GM12878 (cell line): ENCODE measurements at regions not wholly inside any gene's neighbourhood (a gene's known extent, or its start where the extent isn't known, plus 50 kb on each side); places are given as distances from the start of the nearest gene placed in this dataset.

ENCODE experiments used
- ATAC-seq: fragments of 200-7000 bp; cut with Tn5 transposase; 3 replicates; pipeline ENCODE4 v1.9.1; 2020; ENCODE audit warnings: mild to moderate bottlenecking, moderate library complexity
- BruUV-seq: library from RNA; stranded (reverse); fragments of 400-500 nt; replicated peaks from 2 replicates; lab custom pipeline; 2021; lab: Mats Ljungman, UMichigan
- CTCF ChIA-PET: fragments of 300-600 bp; sonication (Branson Sonifier 250); formaldehyde crosslinking; extraction: SDS; loops from one replicate; lab custom pipeline; 2021; ENCODE audit warnings: inconsistent platforms; lab: Yijun Ruan, JAX
- POLR2A ChIA-PET: fragments of 350-600 bp; formaldehyde crosslinking; extraction: SDS; loops from one replicate; lab custom pipeline; 2021; ENCODE audit warnings: inconsistent platforms; lab: Charles Lee
- RAD21 ChIA-PET: fragments of 300-600 bp; sonication (Branson Sonifier 250); formaldehyde crosslinking; loops from one replicate; lab custom pipeline; 2023; ENCODE audit warnings: antibody characterized with exemption; ENCODE audit not compliant: unreplicated experiment; lab: Charles Lee
- SMC1A ChIA-PET: fragments of 300-600 bp; sonication (Branson Sonifier 250); formaldehyde crosslinking; loops from one replicate; lab custom pipeline; 2023; ENCODE audit not compliant: unreplicated experiment, uncharacterized antibody; lab: Charles Lee
- DNase-seq: peaks from one replicate; pipeline ENCODE4 v3.0.0-alpha.2; 2011; ENCODE audit warnings: low read depth, low spot score
- FAIRE-seq: peaks from 3 replicates; lab custom pipeline; 2011; peaks lifted over from hg19 to GRCh38; lab: Jason Lieb, UNC
- H2AFZ ChIP-seq: 2 replicates; pipeline ENCODE4 v1.6.0; 2011; ENCODE audit warnings: low read depth, low read length, control low read depth; ENCODE audit not compliant: control insufficient read depth
- H3K27ac ChIP-seq: 2 replicates; pipeline ENCODE4 v1.5.1; 2011; ENCODE audit warnings: control low read depth; ENCODE audit not compliant: control insufficient read depth, insufficient read depth
- H3K27me3 ChIP-seq, 2 experiments: replicated peaks in 1 of 2; 2 replicates each; pipeline versions ENCODE4 v1.6.0 to v1.6.1; 2011; ENCODE audit warnings: low read length in 1 of 2; ENCODE audit not compliant: control insufficient read depth in 2 of 2, insufficient read depth in 2 of 2
- H3K36me3 ChIP-seq, 2 experiments: 2 replicates each; pipeline ENCODE4 v1.5.1; 2011; ENCODE audit warnings: low read length in 1 of 2; ENCODE audit not compliant: control insufficient read depth in 2 of 2, insufficient read depth in 2 of 2
- H3K4me1 ChIP-seq: 2 replicates; pipeline ENCODE4 v1.6.1; 2011; ENCODE audit warnings: mild to moderate bottlenecking, low read length, moderate library complexity, mixed read lengths; ENCODE audit not compliant: control insufficient read depth, insufficient read depth
- H3K4me2 ChIP-seq: 2 replicates; pipeline ENCODE4 v1.6.0; 2011; ENCODE audit warnings: control low read depth; ENCODE audit not compliant: control insufficient read depth, insufficient read depth
- H3K4me3 ChIP-seq: fragments of 200-600 bp; sonication (generic); 2 replicates; pipeline ENCODE4 v1.5.1; 2016
- H3K79me2 ChIP-seq: 2 replicates; pipeline ENCODE4 v1.6.0; 2011; ENCODE audit warnings: low read length; ENCODE audit not compliant: control insufficient read depth, insufficient read depth
- H3K9ac ChIP-seq: 2 replicates; pipeline ENCODE4 v1.8.0; 2011; ENCODE audit warnings: low read length, control low read depth, mixed read lengths; ENCODE audit not compliant: control insufficient read depth, insufficient read depth
- H3K9me3 ChIP-seq: replicated peaks from 3 replicates; pipeline ENCODE4 v1.5.1; 2011; ENCODE audit warnings: mild to moderate bottlenecking, low read length; ENCODE audit not compliant: control insufficient read depth, insufficient read depth
- H4K20me1 ChIP-seq: 2 replicates; pipeline ENCODE4 v1.6.0; 2011; ENCODE audit not compliant: control insufficient read depth, insufficient read depth
- BACH1 ChIP-seq: fragments of 450-650 bp; IDR thresholded peaks from 2 replicates; pipeline ENCODE4 v1.6.1; 2017; ENCODE audit warnings: mild to moderate bottlenecking, borderline replicate concordance
- CHD4 ChIP-seq: fragments of 200-600 bp; sonication (generic); IDR thresholded peaks from 2 replicates; pipeline ENCODE4 v1.6.1; 2016; ENCODE audit warnings: mild to moderate bottlenecking
- FOS ChIP-seq: IDR thresholded peaks from 3 replicates; pipeline ENCODE4 v1.6.1; 2011; ENCODE audit warnings: borderline replicate concordance; ENCODE audit not compliant: insufficient read length; ENCODE audit errors: extremely low read depth
- IKZF2 ChIP-seq, 2 experiments: fragments of 450-650 bp; IDR thresholded peaks; 2 replicates each; pipeline ENCODE4 v1.6.1; 2017; ENCODE audit warnings: mild to moderate bottlenecking in 2 of 2, moderate library complexity in 2 of 2
- KLF5 ChIP-seq: fragments of 450-650 bp; IDR thresholded peaks from 2 replicates; pipeline ENCODE4 v1.6.1; 2014; ENCODE audit warnings: mild to moderate bottlenecking; ENCODE audit not compliant: partially characterized antibody
- MYC ChIP-seq: IDR thresholded peaks from 2 replicates; pipeline ENCODE4 v1.6.1; 2011; ENCODE audit warnings: mild to moderate bottlenecking, low read length, moderate library complexity, inconsistent platforms; ENCODE audit not compliant: insufficient read depth, insufficient replicate concordance, insufficient read length, severe bottlenecking
- NR2C1 ChIP-seq: fragments of 450-650 bp; IDR thresholded peaks from 2 replicates; pipeline ENCODE4 v1.6.1; 2017; ENCODE audit warnings: antibody characterized with exemption, mild to moderate bottlenecking, moderate library complexity
- RAD21 ChIP-seq: IDR thresholded peaks from 2 replicates; pipeline ENCODE4 v1.6.1; 2011; ENCODE audit warnings: mild to moderate bottlenecking, low read depth, low read length, moderate library complexity; ENCODE audit not compliant: insufficient read depth
- SIX5 ChIP-seq: IDR thresholded peaks from 2 replicates; pipeline ENCODE4 v1.6.1; 2011; ENCODE audit warnings: mild to moderate bottlenecking, low read depth, low read length, moderate library complexity; ENCODE audit not compliant: severe bottlenecking
- SPI1 ChIP-seq: IDR thresholded peaks from 2 replicates; pipeline ENCODE4 v1.6.1; 2011; ENCODE audit warnings: low read depth, mild to moderate bottlenecking, low read length, moderate library complexity, borderline replicate concordance; ENCODE audit not compliant: insufficient read depth
- ZBED1 ChIP-seq: IDR thresholded peaks from 2 replicates; pipeline ENCODE4 v1.6.1; 2016; ENCODE audit warnings: borderline replicate concordance
- ZNF207 ChIP-seq: fragments of 450-650 bp; IDR thresholded peaks from 2 replicates; pipeline ENCODE4 v1.6.1; 2014; ENCODE audit warnings: antibody characterized with exemption, mild to moderate bottlenecking, borderline replicate concordance
- WGBS: methylation state at CpG from one replicate; pipeline ENCODE4 v1.1.6; 2016; ENCODE audit warnings: low lambda C conversion rate; ENCODE audit not compliant: insufficient replicate concordance, insufficient coverage; ENCODE audit errors: missing lambda C conversion rate; 5-methylcytosine and 5-hydroxymethylcytosine counted together
- in situ Hi-C: fragments of 300-500 bp; cut with MboI; formaldehyde crosslinking; loops from 9 replicates; pipeline ENCODE4 v1.14.3; 2018; ENCODE audit warnings: mixed read lengths
- intact Hi-C: fragments of 100-400 bp; cut with micrococcal nuclease; formaldehyde crosslinking; loops from one replicate; pipeline ENCODE4 v1.14.2; 2022; ENCODE audit not compliant: unreplicated experiment
- TF ChIP-seq, protein P1 (sequence below): fragments of 150-350 bp; IDR thresholded peaks from 2 replicates; pipeline ENCODE4 v1.6.1; 2014; ENCODE audit warnings: mild to moderate bottlenecking, low read depth, low read length
- TF ChIP-seq, protein P2 (sequence below): IDR thresholded peaks from 2 replicates; pipeline ENCODE4 v1.6.1; 2012; ENCODE audit warnings: mild to moderate bottlenecking, low read depth, low read length

DNA sequence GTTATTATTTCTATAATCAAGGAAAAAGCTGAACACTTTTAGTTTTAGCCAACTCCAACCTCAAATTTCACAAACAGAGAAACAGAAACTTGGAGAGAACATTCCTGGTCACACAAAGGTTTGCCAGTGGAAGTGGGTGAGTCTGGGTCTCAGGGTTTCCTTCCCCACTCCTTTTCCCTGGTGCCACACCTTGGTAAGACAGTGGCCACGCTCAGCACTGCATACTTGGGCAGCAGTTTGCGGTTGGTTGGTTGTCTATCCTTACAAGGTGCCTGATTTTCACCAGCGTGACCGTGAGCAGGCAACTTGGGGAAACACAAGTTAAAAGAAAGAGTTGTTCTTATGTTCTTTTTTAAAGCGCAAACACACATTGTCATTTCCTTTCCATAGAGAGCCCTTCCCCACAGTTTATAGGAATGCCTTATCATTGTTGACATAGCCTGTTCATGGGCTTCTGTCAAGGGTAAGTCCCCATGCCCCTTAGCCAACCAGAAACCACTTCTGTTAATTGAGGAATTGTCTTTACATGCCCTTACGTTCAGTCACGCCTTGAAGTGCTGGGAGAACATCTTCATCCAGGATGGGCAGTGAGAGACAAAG lies 82.2 kb downstream of the RIN2 start:
- H3K9me3 ChIP-seq: no peaks in the 10 kb centered on the region
- H3K4me3 ChIP-seq: no peak overlapping the region
- ChIA-PET CTCF (interaction anchor here (1.1 to 2.4 kb wide), 2 partner anchors 12 to 24 kb away, joined by 3 to 7 read pairs; no protein-coding TSS in a partner anchor), RAD21 (no interaction called here)
- H3K27me3 ChIP-seq: peaks cover 0 to 7% of the 10 kb centered on the region in 2 experiments; a peak in 2 of 4 replicates
- TF ChIP-seq, protein P1, sequence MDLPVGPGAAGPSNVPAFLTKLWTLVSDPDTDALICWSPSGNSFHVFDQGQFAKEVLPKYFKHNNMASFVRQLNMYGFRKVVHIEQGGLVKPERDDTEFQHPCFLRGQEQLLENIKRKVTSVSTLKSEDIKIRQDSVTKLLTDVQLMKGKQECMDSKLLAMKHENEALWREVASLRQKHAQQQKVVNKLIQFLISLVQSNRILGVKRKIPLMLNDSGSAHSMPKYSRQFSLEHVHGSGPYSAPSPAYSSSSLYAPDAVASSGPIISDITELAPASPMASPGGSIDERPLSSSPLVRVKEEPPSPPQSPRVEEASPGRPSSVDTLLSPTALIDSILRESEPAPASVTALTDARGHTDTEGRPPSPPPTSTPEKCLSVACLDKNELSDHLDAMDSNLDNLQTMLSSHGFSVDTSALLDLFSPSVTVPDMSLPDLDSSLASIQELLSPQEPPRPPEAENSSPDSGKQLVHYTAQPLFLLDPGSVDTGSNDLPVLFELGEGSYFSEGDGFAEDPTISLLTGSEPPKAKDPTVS: no peak
- TF ChIP-seq SIX5: no peak
- no peak for TF ChIP-seq ZBED1
- no peak for TF ChIP-seq NR2C1
- no peak for TF ChIP-seq IKZF2 (IDR thresholded peaks at IDR 0.05)
- no peak for TF ChIP-seq BACH1
- TF ChIP-seq, protein P2, sequence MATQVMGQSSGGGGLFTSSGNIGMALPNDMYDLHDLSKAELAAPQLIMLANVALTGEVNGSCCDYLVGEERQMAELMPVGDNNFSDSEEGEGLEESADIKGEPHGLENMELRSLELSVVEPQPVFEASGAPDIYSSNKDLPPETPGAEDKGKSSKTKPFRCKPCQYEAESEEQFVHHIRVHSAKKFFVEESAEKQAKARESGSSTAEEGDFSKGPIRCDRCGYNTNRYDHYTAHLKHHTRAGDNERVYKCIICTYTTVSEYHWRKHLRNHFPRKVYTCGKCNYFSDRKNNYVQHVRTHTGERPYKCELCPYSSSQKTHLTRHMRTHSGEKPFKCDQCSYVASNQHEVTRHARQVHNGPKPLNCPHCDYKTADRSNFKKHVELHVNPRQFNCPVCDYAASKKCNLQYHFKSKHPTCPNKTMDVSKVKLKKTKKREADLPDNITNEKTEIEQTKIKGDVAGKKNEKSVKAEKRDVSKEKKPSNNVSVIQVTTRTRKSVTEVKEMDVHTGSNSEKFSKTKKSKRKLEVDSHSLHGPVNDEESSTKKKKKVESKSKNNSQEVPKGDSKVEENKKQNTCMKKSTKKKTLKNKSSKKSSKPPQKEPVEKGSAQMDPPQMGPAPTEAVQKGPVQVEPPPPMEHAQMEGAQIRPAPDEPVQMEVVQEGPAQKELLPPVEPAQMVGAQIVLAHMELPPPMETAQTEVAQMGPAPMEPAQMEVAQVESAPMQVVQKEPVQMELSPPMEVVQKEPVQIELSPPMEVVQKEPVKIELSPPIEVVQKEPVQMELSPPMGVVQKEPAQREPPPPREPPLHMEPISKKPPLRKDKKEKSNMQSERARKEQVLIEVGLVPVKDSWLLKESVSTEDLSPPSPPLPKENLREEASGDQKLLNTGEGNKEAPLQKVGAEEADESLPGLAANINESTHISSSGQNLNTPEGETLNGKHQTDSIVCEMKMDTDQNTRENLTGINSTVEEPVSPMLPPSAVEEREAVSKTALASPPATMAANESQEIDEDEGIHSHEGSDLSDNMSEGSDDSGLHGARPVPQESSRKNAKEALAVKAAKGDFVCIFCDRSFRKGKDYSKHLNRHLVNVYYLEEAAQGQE: no peak
- TF ChIP-seq SPI1: no peak
- TF ChIP-seq KLF5: no peak
- no peak for TF ChIP-seq ZNF207
- TF ChIP-seq RAD21: no peak
- no peak for TF ChIP-seq CHD4
- TF ChIP-seq MYC: no peak
- no peak for TF ChIP-seq FOS
- TF ChIP-seq, all 136 proteins: peak for 0
- SMC1A ChIA-PET: interaction anchor here (1.5 to 2.0 kb wide), 2 partner anchors 15 to 45 kb away, joined by 4 read pairs; no protein-coding TSS in a partner anchor
- Histone ChIP-seq H3K4me1 (no peaks in the 10 kb centered on the region), H3K36me3 (no peaks in the 10 kb centered on the region), H3K27ac (no peak overlapping the region), H3K79me2 (no peaks in the 10 kb centered on the region), H3K9ac (no peak overlapping the region), H3K4me2 (no peak overlapping the region), H2AFZ (no peak overlapping the region), H4K20me1 (no peaks in the 10 kb centered on the region)
- no peak for ATAC-seq
- WGBS: 0% methylated on average over 7 of the region's 7 CpGs
- POLR2A ChIA-PET: no interaction called here
- intact Hi-C loops (no loop called here), in situ Hi-C loops (no loop called here)
- BruUV-seq: no TSS peak
- DNase-seq: no peak
- no peak for FAIRE-seq
